Activated gamma-delta T cell treated with anti-CD3 and anti-CD28 coated beads, Interleukin-2, amount 50 U/mL, for 16 hours (primary cell): ENCODE measurements at regions not wholly inside any gene's neighbourhood (a gene's known extent, or its start where the extent isn't known, plus 50 kb on each side); places are given as distances from the start of the nearest gene placed in this dataset.

Experiments used
- DNase-seq: peaks from one replicate; pipeline ENCODE4 v3.0.0-alpha.2; 2020; ENCODE audit warnings: low read depth

DNA sequence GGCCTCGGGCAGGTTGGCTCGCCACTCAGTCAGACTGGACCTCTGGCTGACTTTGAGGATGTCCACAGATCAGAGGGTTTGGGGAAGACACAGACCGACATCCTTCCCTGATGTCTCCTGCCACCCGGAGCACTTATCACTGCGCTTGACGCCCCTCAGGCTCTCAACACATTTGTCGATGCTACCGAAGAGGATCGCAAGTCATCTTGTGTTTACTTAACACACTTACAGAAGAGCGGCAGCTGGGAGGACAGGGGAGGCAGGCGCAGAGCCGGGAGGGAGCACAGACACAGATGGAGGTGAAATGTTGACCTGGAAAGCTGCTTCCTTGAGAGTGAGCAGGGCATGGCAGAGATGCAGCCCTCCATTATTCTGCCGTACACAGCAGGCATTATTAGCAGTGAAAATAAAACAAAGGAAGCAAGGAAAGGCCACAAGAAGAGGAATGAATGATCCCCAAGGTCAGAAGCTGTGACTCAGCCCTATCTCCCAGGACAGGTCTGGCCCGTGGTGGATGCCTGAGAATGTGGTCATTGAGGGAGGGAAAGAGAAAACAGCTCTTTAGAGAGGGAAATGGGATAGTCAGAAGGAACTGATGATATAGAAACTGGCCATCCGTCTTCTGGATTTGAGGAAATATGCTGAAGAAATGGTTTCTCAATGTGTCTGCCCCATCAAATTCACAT, 549.5 kb upstream of the ARGLU1 start:
- DNase-seq = no peak

DNA sequence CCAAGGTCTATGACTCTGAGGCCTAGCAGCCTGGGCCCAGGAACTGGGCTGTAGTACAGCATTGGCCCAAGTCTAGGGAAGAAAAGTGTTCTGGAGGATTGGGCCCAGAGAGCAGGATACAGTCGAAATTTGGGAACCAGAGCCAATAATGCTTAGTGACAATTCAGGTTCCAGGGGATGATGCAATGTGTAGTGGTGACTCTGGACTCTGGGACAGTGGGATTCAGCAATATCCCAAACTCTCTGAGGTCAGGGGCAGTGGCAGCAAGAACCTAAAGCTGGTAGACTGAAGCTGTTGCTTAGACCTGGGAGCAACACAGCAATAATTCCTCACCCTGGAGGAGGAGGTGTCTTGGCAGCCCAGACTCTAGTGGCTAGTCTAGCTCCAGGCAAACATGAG, 545.5 kb upstream of the ARGLU1 start:
- DNase-seq = no peak

DNA sequence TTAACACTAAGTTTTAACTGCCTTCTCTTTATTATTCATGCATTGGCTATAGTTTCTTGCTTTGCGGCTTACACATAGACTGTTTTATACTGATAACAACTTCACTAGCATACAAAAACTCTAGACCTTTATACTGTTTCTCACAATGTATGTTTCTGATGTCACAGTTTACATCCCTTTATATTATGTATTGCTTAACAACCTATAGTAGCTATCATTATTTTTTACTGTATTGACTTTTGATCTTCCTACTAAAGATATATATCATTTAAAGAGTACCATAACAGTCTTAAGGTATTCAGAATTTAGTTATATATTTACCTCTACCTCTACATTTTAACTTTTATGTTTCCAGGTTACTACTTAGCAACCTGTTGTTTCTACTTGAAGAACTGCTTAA, 543.3 kb upstream of the ARGLU1 start:
- no peak for DNase-seq

DNA sequence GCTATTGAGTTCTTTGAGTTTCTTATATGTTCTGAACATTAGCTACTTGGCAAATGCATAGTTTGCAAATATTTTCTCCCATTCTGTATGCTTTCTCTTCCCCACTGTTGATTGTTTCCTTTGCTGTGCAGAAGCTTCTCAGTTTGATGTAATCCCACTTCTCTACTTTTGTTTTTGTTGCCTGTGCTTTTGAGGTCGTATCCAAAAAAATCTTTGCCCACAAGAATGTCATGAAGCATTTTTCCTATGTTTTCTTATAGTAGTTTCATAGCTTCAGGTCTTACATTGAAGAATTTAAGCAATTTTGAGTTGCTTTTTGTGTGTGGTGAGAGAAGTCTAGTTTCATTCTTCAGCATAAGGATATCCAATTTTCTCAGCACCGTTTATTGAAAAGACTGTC, 536.7 kb upstream of the ARGLU1 start:
- no peak for DNase-seq

DNA sequence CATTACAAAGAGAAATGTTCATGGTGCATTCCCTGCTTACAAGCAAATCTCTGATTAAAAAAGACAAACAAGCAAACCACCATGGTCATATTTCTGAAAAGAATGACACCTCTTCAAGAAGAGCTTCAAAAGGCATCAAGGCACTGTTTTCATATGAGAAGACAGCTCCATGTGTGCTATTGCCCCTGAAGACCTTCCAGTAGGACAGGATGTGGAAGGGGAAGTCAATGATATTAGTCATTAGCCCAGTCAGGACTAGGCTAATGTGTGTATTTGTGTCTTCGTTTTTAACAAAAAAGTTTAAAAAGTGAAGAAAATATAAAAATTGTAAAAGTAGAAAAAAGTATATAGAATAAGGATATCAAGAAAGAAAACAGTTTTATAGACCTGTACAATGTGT, 534.7 kb upstream of the ARGLU1 start:
- no peak for DNase-seq

DNA sequence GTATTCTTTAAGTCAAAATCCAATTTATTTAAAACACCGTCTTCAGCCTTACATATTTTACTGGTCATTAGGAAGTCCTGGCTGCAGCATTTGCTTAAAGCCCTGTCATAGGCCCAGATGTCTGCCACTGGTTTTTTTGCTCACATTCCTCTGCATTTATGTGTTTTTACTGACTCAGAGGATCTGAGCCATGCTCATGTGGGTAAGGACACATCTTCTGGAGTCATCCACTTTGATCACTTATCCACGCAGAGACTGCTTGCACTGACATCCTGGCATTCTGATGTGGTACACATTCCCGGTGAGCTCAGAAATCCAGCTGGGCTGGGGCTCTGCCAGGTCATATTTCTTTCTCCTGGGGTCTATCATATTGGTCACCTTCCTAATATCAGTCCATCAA, 531.7 kb upstream of the ARGLU1 start:
- no peak for DNase-seq

DNA sequence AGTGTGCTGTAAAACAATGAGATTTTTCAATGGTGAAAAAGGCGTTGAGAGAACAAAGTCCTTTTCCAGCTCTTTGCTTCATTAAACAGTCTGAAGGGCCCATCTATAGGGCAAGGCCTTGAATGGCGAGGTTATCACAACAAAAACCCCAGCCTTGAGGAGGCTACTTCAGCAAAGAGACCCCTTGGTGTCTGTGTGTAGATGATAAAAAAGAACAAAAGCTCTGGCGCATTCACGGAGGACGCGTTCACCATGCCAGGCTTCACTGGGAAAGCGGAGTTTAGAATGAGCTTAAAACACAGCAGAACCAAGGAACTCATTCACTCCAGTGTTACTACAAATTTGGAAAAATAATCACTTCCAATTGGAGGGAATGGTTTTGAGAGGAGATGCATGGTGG, 530.0 kb upstream of the ARGLU1 start:
- DNase-seq = no peak

DNA sequence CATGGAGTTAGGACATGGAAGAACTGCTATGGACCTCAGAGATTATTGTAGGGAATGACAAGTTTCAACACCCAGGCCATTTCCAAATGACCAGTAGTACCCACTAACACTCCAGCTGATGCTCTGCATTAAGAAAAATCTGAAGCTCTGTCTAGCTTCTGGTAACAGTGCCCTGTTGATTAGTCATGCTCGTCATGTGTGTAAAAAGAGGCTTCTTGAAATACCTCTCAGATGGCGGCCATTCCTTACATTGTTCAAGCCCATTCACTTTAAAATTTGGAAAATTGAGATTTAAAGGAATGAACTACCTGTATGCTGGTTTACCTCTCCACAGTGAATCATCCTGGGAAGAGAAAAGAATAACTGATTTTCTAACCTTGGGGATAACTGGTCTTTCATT, 527.9 kb upstream of the ARGLU1 start:
- DNase-seq = no peak

DNA sequence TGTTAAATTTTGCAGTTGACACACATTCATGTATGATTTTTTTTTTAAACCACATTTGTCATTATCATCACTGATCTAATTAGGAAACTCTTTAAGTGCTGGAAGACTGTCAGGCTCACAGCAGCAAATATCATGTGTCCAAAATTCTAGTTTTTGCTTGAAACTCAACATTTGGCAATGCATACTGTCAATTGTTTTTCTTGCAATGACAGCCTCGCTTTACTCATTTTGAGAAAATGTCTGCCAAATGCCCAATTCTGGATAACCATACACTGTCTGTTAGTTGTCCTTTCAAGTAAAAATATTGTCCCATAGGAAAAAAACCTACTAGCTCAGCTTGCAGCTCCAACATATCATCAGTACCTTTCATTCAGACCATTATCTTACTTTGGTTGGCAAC, 523.9 kb upstream of the ARGLU1 start:
- no peak for DNase-seq

DNA sequence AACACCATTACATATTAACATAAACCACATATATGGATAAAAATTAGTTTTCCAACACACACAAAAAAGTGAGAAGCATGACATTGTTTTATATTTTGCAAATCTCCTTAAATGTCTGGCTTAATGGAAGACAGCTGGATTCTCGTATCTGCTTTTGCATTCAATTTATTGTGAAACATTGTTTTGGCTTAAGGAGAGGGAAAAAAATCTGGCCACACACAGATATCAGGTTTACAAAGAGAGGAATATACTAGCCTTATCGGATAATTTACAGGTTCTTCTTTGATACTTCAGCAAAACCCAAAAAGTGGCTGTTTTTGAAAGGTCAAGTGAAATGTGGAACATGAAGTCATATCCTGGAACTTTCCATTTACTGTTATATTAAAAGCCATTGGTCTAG, 523.5 kb upstream of the ARGLU1 start:
- DNase-seq = no peak

DNA sequence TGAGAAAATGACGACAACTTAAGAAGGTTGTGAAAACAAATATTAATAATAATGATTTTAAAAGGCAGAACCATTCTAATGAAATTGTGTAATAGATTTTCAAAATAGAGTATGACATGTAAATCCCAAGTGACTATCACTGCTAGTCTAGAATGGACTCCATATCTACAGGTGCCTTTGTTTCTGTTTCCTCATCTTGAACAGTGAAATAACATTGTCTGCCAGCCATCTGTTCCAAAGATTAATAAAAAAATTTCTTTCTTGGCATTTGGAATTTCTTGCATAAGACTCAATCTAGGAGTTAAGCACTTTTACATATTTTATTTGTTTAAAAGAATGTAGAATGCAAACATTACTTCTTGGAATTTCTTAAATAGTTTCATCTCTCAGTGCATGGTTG, 520.1 kb upstream of the ARGLU1 start:
- DNase-seq = no peak

DNA sequence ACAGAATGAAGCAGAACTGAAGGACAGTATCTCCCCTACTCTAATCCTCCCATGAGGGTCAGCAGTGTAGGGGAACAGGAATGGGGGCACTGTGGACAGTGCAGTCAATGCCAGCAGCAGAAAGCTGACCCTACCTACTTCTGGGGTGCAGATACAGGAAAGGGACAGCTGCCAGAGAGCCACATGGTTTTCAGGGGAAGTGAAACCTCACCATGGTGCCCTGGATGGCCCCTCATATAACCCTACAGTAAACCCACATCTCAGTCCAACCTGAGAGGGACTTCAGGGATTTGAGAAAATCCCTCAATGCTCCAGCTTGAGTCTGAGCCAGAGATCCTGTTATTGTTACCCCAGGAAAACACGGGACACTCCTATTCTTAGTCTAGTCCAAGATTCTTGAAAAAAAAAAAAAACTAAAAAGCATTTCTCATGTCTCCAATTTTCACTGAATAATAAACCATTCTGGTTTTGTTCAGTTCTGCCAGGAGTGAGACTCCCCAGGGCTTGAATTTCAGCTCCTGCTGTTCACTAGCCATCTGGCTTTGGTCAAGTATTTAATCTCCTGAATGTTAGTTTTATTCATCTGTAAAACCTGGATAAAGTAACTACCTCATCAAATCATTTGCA, 511.6 kb upstream of the ARGLU1 start:
- no peak for DNase-seq

DNA sequence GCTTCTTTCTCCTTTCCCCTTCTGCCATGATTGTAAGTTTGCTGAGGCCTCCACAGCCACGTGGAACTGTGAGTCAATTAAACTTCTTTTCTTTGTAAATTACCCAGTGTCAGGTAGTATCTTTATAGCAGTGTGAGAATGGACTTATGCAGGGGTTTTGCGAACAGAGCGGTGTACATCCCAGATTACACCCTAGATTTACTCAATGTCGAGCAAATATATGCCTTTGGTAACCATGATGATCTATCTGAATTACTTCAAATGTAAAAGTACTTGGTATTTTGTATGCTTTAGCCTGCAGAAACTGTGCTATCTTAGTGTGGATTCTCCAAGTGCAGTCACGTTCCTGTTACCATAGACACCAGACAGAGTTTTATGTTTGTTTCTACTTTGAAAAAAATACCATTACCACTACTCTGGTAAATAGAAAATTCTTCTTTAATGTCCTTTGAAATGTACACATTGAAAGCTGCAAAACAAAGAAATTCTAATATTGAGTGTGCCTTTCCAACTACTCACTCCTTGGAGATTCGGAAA, 510.4 kb upstream of the ARGLU1 start:
- no peak for DNase-seq

DNA sequence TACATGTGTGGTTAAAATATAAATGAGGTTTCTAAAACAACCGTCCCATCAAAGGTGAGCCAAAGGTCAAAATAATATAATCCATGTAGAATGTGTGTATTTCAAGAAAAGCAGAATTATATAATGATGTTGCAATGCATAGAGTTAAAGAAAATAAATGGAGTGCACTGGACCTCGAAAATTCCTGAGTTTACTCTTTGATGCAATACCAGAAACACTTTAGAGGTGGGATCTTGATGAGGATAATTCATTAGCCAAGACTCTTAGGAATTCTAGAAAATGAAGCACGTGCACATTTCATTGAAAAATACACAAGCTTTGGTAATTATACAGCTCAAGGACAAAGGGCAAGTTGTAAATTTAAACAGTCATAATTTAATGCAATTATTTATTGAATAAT, 508.9 kb upstream of the ARGLU1 start:
- DNase-seq = no peak

DNA sequence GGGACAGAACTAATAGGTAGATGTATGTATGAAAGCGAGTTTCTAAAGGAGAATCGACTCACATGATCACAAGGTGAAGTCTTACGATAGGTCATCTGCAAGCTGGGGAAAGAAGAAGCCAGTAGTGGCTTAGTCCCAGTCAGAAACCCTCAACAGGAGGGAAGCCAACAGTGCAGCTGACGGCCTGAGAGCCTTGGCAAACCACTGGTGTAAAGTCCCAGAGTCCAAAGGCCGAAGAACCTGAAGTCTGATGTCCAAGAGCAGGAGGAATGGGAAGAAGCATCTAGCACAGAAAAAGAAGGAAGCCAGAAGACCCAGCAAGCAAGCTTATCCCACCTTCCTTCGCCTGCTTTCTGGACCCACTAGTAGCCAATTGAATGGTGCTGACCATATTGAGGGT, 507.6 kb upstream of the ARGLU1 start:
- DNase-seq = no peak

DNA sequence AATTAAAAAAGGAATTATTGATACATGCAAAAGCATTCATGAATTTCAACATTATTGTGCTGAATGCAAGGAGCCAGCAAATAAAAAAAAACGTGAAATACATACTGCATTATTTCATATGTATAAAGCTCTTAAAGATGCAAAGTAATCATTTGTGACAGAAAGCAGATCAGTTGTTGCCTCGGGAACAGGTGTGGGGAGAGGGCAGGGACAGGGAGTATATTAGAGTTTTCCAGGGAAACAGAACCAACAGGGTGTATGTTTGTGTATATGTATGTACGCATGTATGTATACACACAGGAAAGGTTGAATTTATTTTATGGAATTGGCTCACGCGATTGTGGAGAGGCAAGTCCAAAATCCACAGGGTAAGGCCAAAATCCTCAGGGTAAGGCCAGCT, 502.9 kb upstream of the ARGLU1 start:
- no peak for DNase-seq

DNA sequence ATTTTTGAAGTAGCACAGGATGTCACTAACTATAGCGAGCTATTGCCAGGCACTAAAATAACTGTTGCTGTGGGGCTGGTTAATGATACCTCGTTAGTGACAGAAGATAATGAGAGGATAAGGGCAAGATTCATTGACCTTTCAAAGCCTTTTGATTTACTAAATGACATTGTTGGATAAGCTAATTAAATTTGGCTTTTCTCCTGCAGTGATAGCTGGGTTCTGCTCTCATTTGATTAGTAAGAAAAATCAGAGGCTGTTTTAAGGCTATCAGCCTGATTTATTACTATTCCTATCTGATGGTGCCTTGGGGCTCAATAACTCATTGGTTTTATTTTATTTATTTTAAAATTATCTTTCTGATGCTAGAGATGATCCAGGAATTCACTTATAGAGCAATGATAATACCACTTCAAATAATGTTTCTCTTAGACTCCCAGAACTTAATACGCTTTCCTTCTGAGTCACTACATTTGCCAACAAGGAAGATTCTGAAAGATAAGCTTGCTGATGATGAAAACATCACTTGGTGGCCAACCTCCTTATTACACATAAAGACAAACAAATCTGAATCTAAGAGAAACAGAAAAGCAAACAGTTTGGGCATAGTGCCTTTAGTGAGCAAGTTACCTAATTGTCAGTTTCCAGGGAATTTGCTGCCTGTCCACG, 501.3 kb upstream of the ARGLU1 start:
- DNase-seq = no peak

DNA sequence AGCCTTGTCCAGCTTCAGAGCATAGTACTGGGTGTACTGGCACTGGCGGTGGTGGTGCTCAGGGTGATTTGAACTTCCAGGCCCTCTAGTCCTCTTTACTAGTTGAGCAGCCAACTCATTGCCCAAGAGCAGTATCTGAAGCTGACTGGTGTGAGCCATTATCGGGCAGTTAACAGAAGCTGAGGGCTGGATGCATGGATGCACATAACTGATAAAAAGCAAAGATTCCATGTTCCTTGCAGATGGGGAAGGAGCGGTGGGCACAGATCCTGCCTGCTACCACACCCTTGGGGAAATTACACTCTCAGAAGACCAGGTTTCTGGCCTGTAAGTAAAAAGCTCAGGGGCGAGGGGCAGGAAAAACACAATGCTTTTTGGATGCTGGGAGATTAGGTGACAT, 499.4 kb upstream of the ARGLU1 start:
- no peak for DNase-seq

DNA sequence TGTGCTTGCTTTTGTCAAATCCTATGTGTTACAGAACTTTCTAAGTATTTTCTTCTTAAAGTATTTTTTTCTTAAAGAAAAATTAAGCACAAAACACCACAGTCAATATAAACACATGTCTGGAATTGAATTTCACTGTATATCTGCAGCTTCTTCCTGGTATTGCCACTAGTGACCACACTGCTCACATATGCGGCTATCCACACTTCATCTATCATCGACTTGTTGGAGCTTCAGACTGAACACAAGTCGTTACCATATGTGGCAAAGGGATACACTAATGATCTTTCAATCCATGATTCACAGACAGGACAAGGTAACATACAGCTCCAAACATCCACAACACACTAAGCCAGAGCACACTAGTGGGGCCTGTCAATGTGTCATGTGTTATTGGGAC, 498.4 kb upstream of the ARGLU1 start:
- DNase-seq = no peak

DNA sequence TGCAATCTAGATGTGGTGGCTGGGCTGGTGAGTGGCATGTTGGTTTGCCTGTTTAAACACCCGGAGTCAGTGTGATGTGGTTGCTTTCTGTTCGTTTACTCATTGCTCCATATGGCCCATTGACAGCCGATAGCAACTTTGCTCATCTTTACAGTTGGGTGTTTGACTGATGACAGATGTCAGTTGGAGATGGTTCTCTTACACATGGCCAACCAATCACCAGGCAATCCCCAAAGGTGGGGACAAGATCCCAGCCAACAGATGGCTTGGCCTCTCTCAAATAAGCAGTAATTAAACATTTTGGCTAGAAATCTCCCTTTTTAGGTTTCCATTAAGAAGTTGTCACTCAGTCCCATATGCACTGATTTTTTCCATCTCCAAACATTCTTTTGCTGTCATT, 497.1 kb upstream of the ARGLU1 start:
- no peak for DNase-seq

DNA sequence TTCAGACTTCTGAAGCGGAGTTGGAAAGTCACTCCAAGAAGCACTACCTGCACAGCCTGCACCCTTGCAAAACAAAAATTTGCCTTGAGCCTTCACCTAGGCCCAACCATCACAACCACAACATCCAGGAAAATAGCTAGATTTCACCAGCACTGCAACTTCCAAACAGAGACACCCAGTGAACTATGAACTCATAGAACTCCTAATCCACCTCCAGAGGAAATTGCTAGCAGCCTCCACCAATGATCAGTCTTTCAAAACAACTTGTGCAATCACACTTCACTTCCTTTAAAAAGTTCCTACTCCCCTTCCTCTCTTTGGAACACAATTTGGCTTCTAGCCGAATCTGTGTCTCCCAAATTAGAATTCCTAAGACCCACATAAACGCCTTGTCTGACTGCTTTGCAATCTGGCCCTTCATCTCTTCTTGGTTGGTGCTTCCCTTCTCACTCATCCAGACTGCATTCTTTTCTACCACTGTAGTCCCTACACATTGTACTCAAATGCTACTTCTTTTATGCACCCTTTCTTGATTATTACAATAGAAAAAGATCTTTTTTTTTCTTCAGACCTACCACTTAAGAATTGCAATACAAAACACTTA, 489.2 kb upstream of the ARGLU1 start:
- no peak for DNase-seq

DNA sequence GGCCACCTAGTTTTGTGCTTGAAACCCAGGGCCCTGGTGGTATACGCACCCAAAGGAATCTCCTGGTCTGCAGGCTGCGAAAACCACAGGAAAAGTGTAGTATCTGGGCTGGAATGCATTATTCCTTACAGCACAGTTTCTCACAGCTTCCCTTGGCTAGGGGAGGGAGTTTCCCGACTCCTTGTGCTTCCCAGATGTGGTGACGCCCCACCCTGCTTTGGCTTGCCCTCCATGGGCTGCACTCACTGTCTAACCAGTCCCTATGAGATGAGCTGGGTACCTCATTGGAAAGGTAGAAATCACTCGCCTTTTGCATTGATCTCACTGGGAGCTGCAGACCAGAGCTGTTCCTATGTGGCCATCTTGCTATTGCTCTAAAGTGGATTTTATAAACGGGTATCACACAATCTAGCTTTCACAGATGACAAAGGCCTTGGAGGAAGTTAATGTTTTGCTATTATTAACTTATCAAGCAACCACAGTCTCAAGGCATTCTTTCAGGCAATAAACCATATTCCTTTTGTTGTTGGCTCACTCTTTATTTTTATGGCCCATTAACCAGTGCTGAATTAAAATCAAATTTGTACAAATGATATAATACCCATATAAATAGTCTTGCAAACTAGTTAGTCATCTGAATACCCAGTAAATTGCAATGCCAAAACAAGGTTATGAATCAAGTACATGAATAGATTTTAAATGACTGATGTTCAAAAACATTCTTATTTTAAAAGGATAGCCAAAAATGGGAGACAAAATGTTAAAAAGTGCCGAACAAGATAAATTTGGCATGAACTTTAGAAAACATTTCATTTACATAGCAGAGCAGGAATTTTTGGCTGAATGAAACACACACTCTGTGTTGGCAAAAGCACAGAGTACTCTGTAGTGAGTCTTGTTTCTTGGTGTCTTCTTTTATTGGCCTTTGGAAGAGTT, 475.4 kb upstream of the ARGLU1 start:
- DNase-seq = no peak
